Left lobe of liver (tissue), 2 donors: ENCODE measurements at regions not wholly inside any gene's neighbourhood (a gene's known extent, or its start where the extent isn't known, plus 50 kb on each side); places are given as distances from the start of the nearest gene placed in this dataset.

ENCODE experiments used
- ATAC-seq: fragments of 200-7000 bp; cut with Tn5 transposase; one replicate; pipeline ENCODE4 v1.9.1; 2020; ENCODE audit warnings: mild to moderate bottlenecking, moderate library complexity
- DNase-seq: peaks from one replicate; pipeline ENCODE4 v3.0.0-alpha.2; 2020; ENCODE audit warnings: low spot score
- donor health status: DM: no; HTN: no; CAD: no; lungs with moderate emphysema.
- donor health status: DM: no; HTN: yes; CAD: no.

DNA sequence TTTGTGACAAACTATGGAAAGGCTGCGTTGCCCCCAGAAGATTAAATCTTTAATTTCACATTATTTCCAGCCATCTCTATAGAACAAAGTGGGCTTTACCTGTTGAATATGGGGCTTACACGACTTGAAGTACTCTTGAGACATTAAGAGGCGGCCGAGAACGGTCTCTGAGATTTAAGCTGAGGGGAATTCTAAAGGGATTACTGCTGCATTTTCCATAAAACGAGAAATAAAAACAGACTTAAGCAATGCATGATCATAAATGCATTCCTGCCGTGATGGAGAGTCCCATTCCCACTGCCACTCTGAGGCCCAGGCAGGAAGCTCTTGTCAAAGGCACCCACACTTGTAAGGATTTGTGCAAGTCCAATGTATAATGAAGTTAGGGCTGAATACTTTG lies 329.7 kb upstream of the SHH start:
- ATAC-seq = no peak
- DNase-seq = no peak

DNA sequence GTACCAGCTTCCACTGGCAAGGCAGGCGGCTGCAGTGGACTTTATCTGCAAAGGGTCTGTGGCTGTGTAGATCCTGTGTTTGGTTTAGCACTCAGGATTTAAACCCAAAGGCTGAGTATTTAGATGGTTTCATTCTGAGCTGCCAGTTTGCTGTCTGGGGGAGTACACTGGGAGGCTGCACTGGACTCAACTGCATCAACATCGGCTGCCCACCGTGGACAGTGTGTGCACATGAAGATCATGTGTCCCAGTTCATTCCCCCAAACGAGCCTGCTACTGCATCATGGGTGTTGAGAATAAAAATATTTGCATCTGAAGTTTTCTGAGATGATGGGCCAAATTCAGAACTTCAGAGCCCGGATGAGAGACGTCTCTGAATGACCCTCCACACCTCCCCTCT lies 328.6 kb upstream of the SHH start:
- no peak for DNase-seq

DNA sequence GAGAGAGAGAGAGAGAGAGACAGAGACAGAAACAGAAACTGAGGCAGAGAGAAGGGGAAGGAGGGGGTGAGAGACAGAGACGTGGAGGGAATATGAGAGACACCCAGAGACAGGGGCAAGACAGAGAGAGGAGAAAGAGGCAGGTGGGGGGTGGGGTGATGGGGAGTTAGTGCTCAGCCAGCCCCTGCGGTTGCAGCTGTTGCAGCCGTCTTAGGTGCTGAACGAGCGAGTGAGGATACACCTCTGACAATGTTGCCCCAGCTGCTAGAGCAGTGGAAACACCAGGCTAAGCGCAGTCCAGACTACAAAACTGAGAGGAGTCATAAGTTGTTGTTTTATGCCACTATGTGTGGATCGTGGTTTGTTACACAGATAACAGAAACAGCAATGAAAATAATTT lies 328.2 kb upstream of the SHH start:
- DNase-seq = no peak
- no peak for ATAC-seq

More for the DNA sequence above, 328.6 kb upstream of the SHH start:
- ATAC-seq = no peak

DNA sequence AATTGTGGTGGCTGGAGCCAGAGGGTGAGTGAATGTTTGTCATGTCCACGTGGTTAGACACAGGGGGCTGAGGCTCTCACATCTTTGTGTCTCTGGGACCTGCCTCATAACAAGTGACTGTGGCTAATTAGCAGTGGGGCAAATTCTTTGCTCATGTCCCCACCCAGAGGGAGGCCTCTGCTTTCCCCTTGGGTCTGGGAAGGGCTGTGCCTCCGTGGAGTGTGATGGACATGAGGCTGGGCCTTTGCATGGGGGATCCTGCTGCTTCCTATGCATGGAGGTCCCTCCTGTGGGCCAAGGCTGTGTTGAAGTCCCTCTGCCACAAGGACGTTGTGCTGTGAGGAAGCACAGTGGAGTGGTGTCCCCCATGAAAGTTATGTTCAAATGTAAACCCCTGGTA lies 327.4 kb upstream of the SHH start:
- no peak for DNase-seq
- ATAC-seq = no peak

DNA sequence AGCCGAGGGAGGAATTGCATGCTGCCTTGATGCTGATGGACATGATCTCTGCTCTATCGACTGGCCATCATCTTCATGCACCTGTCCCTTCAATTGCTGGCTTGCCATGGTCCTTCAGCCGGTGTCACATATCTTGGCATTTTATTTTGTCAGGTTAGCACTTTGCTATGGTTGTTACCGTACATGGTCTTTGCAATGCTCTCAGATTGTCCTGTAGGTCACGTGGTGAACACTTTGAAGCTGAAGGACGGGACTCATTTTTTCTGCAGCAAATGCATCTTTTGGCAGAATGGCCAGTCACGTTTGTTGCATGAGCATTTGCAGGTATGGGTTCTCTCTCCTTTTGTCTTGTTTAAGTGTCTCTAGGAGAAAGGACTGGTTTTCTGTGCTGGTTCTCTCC lies 326.8 kb upstream of the SHH start:
- DNase-seq (no peak), ATAC-seq (no peak)

DNA sequence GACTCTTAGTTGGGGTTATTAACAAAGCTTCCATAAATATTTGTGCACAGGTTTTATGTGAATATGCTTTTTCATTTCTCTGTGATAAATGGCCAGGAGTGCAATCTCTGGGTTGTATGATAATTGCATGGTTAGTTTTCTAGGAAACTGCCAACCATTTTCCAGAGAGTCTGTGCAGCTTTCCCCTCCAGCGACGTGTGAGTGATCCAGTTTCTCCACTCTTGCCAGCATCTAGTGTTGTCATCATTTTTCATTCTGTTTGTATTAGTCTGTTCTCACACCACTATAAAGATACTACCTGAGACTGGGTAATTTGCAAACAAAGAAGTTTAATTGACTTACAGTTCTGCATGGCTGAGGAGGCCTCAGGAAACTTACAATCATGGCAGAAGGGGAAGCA lies 319.6 kb upstream of the SHH start:
- DNase-seq (no peak), ATAC-seq (no peak)

DNA sequence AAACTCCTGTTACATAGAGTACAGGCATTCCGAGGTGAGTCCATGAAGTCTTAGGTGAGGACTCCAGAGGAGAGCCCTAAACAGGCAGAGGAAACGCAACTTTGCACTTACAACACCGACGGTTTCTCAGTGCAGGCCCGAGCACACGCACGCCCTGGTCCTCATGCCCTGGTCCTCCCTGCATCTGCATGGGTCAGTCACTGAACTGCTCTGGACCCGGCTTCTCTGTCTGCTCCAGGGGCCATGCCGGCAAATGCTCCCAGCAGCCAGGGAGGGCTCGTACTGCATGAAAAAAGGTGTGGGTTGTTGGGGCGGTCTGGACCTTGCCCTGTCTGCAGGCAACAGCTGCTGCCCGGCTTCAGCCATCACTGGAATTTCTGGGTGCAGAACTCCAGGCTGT lies 317.3 kb upstream of the SHH start:
- DNase-seq (no peak), ATAC-seq (no peak)

DNA sequence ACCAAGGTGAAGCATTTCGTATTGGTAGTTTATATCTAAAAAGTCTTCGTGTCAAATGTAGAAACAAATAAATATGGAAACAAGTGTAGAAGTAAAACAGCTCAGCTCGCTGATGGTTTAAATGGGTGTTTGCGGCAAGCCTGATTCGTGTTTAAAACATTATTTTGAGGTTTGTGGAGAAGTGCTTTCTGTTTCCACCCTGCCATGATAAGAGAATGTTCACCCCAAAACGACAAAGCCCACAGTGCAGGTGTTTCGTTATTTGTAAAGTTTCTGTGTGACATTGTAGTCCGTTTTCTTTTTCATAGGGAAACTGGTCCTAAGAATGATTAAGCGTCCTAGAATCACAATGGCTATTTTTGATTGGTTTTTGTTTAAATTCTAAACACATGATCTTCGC lies 316.2 kb upstream of the SHH start:
- no peak for ATAC-seq
- DNase-seq = no peak

DNA sequence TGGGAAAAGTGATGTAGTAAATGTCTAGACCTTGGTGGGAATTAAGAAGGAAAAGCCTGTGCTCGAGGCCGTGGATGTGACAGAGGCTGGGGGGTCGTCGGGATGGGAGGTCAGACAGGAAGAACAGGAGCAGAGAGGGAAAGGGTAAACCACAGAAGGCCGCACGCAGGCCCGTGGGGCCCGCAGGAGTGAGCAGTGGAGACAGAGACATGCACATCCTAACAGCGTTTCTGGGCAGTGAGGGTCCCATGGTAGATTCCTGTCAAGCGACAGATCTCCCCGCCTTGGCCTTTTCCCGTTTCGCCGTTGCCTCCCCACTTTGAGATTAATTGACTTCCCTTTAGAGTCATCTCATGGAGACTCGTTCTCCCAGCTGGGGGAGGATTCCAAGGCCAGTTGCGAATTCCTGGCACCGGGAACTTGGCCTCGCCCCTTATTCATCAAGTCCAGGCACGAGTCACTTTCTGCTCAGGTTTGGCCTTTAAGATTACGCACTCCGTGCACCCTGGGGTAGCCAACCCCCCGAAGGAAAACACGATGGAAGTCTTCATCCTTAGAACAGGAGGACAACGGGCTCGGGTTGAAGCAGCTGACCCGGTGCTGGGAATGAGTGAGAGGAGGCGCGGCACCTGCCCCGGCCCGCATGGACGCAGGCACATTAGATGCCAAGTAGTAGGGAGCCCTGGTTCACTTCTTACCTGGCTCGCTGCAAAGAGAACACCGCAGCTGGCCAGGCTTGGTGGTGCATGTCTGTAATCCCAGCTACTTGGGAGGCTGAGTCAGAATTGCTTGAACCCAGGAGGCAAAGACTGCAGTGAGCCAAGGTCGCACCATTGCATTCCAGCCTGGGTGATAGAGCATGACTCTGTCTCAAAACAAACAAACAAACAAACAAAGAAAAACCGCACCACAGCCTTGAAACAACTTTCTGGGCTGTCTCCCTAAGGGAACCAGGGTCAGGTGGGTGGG lies 315.2 kb upstream of the SHH start:
- DNase-seq (no peak), ATAC-seq (no peak)

DNA sequence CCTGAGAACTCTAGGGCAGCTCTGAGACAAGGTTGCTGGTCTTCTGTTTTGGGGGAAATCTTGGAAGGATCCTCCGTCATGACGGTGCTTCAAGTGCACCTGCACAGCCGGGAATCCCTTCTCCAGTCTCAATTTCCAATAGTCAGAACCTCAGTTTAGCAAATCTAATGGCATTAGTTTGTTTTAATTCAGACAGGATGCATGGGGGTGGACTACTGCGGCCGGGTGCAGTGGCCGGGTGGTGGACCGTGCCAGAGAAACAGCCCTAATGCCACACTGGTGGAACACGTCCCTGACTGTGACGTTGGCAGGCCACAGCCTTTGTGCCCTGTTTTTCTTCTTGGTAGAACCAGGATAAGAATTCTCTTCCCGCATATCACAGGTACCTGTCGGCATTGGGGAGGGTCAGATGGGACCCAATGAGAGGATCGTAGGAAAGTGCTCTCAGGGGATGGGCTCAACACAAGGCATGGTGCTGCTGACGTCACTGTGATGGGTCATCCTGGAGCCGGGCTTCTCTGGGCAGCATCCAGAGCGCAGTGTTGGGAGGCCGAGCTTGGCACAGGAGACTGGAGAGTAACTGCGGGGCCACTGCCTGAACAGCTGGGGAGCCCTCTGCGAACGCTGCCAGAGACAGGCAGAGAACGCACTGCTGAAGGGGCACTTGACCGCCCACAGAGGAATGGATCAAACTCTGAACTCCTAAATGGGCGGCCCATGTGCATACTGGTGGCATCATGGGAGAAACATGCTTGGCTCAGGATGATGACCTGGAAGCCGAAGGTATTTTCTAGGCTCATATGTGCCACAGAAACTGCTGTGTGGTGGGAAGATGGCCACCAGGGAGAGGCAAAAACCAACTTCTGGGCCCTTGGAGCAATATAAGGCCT lies 313.8 kb upstream of the SHH start:
- ATAC-seq (no peak), DNase-seq (no peak)

DNA sequence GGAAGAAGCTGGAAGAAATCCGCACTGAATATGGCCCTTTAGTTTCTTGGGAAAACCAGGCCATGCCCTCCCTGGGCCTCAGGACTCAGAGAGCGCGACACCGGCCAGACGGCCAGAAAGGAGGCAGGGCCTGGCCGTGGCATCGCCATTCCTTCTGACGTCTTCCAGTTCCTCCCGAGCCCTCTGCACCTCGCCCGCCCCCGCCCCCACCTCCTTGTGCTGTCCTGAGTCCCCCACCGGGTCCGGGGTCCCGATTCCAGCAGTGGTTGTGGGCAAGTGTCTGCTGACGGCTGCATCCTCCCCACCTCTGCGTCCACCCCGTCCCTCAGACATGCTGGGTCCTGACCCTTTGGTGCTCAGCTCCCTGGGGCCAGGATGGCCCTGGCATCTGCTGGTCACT lies 312.1 kb upstream of the SHH start:
- ATAC-seq = no peak
- DNase-seq = no peak

DNA sequence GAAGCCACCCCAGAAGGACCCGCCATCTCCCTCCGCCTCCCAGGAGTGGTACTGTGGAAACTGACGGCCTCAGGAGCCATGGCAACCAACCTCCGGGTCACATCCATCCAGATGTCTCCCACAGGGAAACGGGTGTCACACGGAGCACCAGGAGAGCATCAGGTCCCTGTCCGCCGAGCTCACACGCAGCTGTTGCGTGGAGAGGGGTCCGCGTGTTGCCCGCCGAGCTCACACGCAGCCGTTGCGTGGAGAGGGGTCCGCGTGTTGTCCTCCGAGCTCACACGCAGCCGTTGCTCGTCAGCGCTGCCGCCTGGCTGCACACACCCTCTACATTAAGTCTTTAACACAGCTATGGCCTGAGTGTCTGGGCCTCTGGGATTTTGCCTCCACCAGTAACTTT lies 311.1 kb upstream of the SHH start:
- ATAC-seq = no peak

DNA sequence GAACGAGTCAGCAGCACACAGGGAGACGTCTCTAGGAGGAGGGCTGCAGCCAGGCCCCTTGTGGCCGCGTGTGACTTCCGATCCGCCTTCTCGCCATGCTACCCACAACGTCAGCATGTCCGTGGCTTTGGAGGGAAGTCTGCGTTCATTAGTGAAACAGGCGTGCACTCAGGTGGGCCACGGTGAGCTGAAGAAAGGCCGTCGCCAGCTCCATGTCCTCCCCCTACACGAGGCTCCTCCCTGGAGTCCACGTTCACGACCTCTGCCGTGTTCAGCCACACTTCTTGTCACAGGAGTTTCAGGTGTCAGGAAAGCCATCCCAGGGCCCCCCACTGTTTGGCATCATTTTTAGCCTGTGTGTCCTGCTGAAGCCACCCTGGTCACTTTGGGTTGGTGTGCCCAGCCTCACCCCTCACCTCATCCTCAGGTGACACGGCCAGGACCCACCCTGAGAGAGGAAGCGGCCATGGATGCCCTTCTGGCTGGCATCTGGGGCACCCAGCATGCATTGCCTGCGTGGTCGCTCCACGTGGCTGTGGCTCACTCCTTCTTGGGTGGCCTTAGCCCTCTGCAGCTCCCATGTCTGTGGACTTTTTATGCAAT lies 310.6 kb upstream of the SHH start:
- ATAC-seq = no peak
- no peak for DNase-seq

More for the DNA sequence above, 311.1 kb upstream of the SHH start:
- no peak for DNase-seq

DNA sequence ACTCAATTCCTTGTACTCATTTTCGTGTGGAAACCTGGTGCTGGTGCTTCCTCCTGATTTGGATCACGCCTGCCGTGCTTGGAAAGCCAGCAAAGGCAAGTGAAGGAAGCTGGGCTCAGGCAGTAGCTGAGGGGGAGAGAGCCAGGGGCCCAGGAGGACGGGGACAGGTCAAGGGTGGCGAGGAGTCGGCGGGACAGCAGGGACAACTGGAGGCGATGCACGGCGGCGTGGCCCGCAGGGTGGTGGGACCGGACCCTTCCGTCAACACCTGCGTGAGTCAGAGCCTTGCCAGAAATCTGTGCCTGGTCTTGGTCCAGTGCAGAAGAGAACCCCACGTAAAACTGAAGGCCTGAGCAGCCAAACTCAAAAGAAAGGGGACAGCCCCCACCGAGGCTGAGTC lies 309.7 kb upstream of the SHH start:
- DNase-seq (no peak), ATAC-seq (no peak)

DNA sequence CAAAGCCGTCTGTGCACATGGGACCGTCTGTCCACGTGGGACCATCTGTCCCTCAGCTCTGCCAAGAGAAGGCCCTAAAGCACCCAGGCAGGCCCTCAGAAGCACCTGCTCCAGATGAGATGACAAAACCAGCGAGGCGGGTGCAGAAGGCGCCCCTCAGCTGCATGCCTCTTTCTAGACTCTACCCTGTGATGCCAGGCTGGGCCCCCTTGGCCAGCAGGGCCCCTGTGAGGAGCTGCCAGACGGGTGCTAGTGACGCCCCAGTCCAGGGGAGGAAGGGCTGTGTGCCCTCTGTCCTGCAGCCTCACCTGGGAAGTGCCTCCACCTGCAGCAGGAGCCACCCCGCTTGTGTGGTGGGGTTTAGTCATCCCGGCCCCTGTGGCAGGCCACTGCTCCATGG lies 309.2 kb upstream of the SHH start:
- DNase-seq (no peak), ATAC-seq (no peak)

DNA sequence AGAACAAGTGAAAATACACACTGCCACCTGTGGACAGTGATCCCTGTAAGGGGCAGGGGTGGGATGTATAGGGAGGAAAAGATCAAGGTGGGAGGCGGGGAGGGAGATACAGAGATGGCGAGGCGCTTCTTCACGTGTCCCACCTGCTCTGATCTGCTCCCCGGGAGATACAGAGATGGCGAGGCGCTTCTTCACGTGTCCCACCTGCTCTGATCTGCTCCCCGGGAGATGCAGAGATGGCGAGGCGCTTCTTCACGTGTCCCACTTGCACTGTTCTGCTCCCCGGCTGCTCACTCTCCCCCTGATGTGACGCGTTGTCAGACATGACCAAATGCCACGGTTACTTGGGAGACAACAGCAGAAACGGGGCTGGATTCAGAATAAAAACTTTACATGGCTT lies 308.3 kb upstream of the SHH start:
- DNase-seq (no peak), ATAC-seq (no peak)

DNA sequence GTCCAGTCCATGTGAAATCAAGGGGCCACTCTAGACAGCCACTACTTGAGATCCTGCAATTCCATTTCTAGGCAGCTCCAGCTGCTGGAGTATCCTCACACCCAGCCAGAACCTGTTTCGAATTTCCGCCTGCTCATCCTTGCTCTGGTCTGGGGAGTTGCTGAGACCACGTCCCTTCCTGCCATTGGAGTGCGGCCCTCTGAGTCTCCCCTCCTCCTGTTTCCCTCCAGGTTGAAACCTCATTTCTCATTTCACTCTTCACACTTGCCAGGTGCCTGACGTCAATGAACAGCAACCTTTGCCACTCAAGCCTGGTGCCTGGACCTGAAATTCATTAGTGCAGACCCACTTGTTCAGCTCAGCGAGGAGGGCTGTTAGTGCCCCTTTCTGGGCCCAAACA lies 307.5 kb upstream of the SHH start:
- ATAC-seq = no peak
- DNase-seq = no peak

DNA sequence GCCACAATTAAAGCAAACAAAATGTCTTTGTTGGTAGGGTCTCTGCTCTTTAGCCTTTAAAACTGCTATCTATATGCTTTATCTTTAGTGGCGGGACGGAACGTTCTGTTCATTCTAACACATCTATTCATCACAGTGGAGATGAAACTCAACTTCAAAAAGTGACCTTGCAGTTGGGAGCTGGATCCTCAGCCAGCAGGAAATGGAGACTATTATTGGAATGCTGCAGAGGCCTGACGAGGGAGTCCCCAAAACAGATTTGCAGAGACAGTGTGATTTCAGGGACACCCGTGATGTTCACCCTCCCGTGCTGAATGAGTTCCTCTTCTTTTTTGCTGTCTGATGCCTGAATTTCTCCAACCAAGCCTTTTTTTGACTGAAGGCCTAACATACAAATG lies 306.0 kb upstream of the SHH start:
- ATAC-seq (no peak), DNase-seq (no peak)

DNA sequence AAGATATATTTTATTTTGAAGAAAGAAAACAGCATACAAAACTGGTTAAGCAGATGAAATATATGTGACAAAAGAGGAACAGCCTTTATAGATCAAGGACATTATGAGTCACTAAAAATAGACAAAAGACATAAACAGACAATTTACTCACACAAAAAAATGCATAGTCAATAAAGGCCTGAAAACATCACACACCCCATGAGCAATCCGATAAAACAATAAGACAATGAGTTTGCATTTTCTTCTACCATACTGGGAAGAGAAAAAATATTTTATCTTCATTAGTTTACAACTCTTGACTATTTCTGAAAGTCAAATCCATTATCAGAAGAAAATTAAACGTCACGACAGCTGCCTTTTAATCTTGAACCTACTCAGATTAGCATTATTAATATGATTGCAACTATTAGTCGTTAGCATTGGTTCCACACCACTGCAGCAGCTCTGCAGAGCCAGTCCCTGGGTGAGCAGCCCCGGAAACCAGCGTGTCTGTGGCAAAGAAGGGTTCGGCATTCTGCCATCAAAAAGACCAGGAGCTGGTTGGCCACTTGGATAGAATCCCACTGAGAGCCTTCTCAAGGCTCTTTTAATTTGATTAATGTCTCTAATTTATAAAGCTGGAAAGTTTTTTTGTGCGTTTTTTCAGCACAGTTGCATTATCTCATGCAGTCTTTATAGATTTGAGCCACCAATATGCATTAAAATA lies 305.4 kb upstream of the SHH start:
- no peak for DNase-seq
- no peak for ATAC-seq

DNA sequence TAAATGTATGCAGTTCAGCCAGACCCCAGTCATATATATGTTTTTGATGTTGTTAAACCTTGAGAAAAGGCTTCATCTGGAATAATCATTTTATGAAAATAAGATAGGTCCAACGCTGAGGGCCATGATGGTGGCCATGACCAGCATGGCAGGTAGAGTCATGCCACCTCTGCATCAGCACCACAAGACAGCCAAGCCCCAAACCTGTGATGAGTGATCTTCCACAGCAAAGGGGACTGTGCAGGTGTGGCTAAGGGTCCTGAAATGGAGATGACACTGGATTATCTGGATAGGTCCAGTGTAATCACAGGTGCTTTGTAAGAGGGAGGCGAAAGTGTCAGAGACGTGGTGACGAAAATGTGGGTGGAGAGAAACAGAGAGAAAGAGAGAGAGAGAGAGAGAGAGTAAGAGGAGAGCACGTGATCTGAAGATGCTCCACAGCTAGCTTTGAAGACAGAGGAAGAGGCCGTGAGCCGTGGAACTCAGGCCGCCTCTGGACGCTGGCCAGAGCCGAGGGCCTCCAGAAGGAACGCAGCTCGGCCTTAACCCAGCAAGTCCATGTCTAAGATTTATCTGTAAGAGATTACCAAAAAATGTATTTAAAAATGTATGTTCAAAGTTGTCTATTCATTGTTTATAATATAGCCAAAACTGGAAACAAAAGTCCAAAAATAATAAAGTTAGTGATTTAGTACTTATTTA lies 304.4 kb upstream of the SHH start:
- DNase-seq (peak; percentile 29), ATAC-seq (no peak)
